Fibroblast of the aortic adventitia (primary cell): ENCODE measurements at regions not wholly inside any gene's neighbourhood (a gene's known extent, or its start where the extent isn't known, plus 50 kb on each side); places are given as distances from the start of the nearest gene placed in this dataset.

Experiments used
- DNase-seq: peaks from one replicate; pipeline ENCODE4 v3.0.0-alpha.2; 2010; ENCODE audit warnings: low read depth
- H3K4me3 ChIP-seq: 2 replicates; pipeline ENCODE4 v1.5.1; 2011; ENCODE audit warnings: low read depth, mild to moderate bottlenecking, control low read depth, low read length, moderate library complexity
- CTCF ChIP-seq: IDR thresholded peaks from 2 replicates; pipeline ENCODE4 v1.5.1; 2011; ENCODE audit warnings: mild to moderate bottlenecking, low read length, control low read depth, inconsistent platforms; ENCODE audit not compliant: insufficient read depth

- DNase-seq, result no peak
- no peak for TF ChIP-seq CTCF
- H3K4me3 ChIP-seq, result no peak overlapping the region
Measured at GRCh38 chr2:185063761-185064160, 465.4 kb downstream of the ZNF804A start.

GRCh38 chr2:185066128-185066527, 467.8 kb downstream of the ZNF804A start:
- no peak overlapping the region for H3K4me3 ChIP-seq
- DNase-seq, result no peak
- TF ChIP-seq CTCF, result no peak

GRCh38 chr2:185069107-185069506, 470.8 kb downstream of the ZNF804A start:
- TF ChIP-seq CTCF, result no peak
- no peak for DNase-seq
- H3K4me3 ChIP-seq, result no peak overlapping the region

GRCh38 chr2:185074156-185074555, 475.8 kb downstream of the ZNF804A start:
- no peak overlapping the region for H3K4me3 ChIP-seq
- no peak for TF ChIP-seq CTCF
- no peak for DNase-seq

- no peak overlapping the region for H3K4me3 ChIP-seq
- no peak for TF ChIP-seq CTCF
- DNase-seq, result no peak
Measured at GRCh38 chr2:185082749-185083148, 484.4 kb downstream of the ZNF804A start.

- TF ChIP-seq CTCF, result no peak
- no peak overlapping the region for H3K4me3 ChIP-seq
- DNase-seq, result no peak
Measured at GRCh38 chr2:185108588-185108987, 510.3 kb downstream of the ZNF804A start.

- TF ChIP-seq CTCF, result no peak
- H3K4me3 ChIP-seq, result no peak overlapping the region
- DNase-seq, result no peak
Measured at GRCh38 chr2:185127412-185127811, 529.1 kb downstream of the ZNF804A start.
